H1 (cell line): ENCODE measurements at regions not wholly inside any gene's neighbourhood (a gene's known extent, or its start where the extent isn't known, plus 50 kb on each side); places are given as distances from the start of the nearest gene placed in this dataset.

Source experiments
- CTCF ChIA-PET: fragments of 300-600 bp; sonication (Branson Sonifier 250); formaldehyde crosslinking; loops from one replicate; lab custom pipeline; 2021; ENCODE audit not compliant: partially characterized antibody; lab: Charles Lee
- POLR2A ChIA-PET: fragments of 300-600 bp; sonication (Branson Sonifier 250); formaldehyde crosslinking; loops from one replicate; lab custom pipeline; 2021; ENCODE audit warnings: inconsistent platforms; ENCODE audit not compliant: partially characterized antibody; lab: Charles Lee
- DNase-seq, 2 experiments: peaks; one replicate each; pipeline versions ENCODE4 v3.0.0 to v3.0.0-alpha.2; 2010 to 2022; ENCODE audit warnings: low spot score in 2 of 2, low read depth in 1 of 2, mixed read lengths in 1 of 2
- FAIRE-seq: peaks from 2 replicates; lab custom pipeline; 2011; peaks lifted over from hg19 to GRCh38; lab: Jason Lieb, UNC
- H2AFZ ChIP-seq: 2 replicates; pipeline ENCODE4 v1.8.1; 2012; ENCODE audit warnings: low read length, inconsistent platforms
- H2AK5ac ChIP-seq: 2 replicates; pipeline ENCODE4 v1.6.1; 2013; ENCODE audit warnings: low read depth, low read length
- H2BK120ac ChIP-seq: replicated peaks from 2 replicates; pipeline ENCODE3; 2013; ENCODE audit warnings: low read depth, low read length, inconsistent platforms
- H2BK12ac ChIP-seq: 2 replicates; pipeline ENCODE4 v1.6.1; 2013; ENCODE audit warnings: low read depth, low read length
- H2BK15ac ChIP-seq: 2 replicates; pipeline ENCODE4 v1.6.1; 2013; ENCODE audit warnings: low read length
- H2BK20ac ChIP-seq: 2 replicates; pipeline ENCODE4 v1.6.1; 2013; ENCODE audit warnings: low read length
- H2BK5ac ChIP-seq: 2 replicates; pipeline ENCODE4 v1.6.1; 2013; ENCODE audit warnings: low read depth, low read length
- H3K14ac ChIP-seq: 2 replicates; pipeline ENCODE4 v1.6.1; 2013; ENCODE audit warnings: inconsistent platforms; ENCODE audit not compliant: insufficient read length
- H3K18ac ChIP-seq: 2 replicates; pipeline ENCODE4 v1.6.1; 2013; ENCODE audit warnings: low read length; ENCODE audit errors: extremely low read depth
- H3K23ac ChIP-seq: 2 replicates; pipeline ENCODE4 v1.6.1; 2013; ENCODE audit warnings: inconsistent platforms; ENCODE audit not compliant: insufficient read length
- H3K23me2 ChIP-seq: 2 replicates; pipeline ENCODE4 v1.6.1; 2013; ENCODE audit warnings: low read depth, low read length
- H3K27ac ChIP-seq: 2 replicates; pipeline ENCODE4 v1.6.1; 2011; ENCODE audit warnings: low read depth, low read length, inconsistent platforms
- H3K27me3 ChIP-seq, 4 experiments: replicated peaks in 1 of 4; 1 replicate in 1 of 4; 2 replicates in 3 of 4; pipeline versions ENCODE4 v1.6.1 to v1.8.1; 2011 to 2013; ENCODE audit warnings: low read length in 3 of 4, mild to moderate bottlenecking in 3 of 4, inconsistent platforms in 2 of 4, mixed read lengths in 2 of 4, moderate library complexity in 1 of 4; ENCODE audit not compliant: control insufficient read depth in 3 of 4, insufficient read depth in 3 of 4; ENCODE audit errors: extremely low read depth in 1 of 4
- H3K36me3 ChIP-seq, 4 experiments: 2 replicates each; pipeline versions ENCODE4 v1.6.1 to v1.8.1; 2011 to 2013; ENCODE audit warnings: mild to moderate bottlenecking in 4 of 4, low read length in 3 of 4, moderate library complexity in 2 of 4, control low read depth in 1 of 4, inconsistent platforms in 1 of 4; ENCODE audit not compliant: insufficient read depth in 4 of 4, control insufficient read depth in 2 of 4
- H3K4ac ChIP-seq: replicated peaks from 2 replicates; pipeline ENCODE3; 2013; ENCODE audit warnings: low read length, low read depth, mixed read lengths, inconsistent platforms; ENCODE audit not compliant: insufficient read length
- H3K4me1 ChIP-seq, 4 experiments: replicated peaks in 1 of 4; 1 replicate in 1 of 4; 2 replicates in 3 of 4; pipeline versions ENCODE4 v1.6.1 to v1.8.1; 2011 to 2013; ENCODE audit warnings: low read length in 3 of 4, inconsistent platforms in 2 of 4, mixed read lengths in 1 of 4; ENCODE audit not compliant: insufficient read depth in 4 of 4, control insufficient read depth in 3 of 4
- H3K4me2 ChIP-seq, 2 experiments: 2 replicates each; pipeline versions ENCODE4 v1.6.1 to v1.8.1; 2011 to 2013; ENCODE audit warnings: low read depth in 2 of 2, low read length in 2 of 2, control low read depth in 1 of 2, inconsistent platforms in 1 of 2, mild to moderate bottlenecking in 1 of 2; ENCODE audit not compliant: insufficient read depth in 1 of 2
- H3K4me3 ChIP-seq, 4 experiments: fragments of 200-600, 300-600 bp in 1 of 4; sonication (generic), shearing (Covaris generic), sonication (Bioruptor Twin) in 1 of 4; 2 replicates each; pipeline versions ENCODE4 v1.5.1 to v1.8.1; 2011 to 2016; ENCODE audit warnings: low read length in 4 of 4, low read depth in 3 of 4, control low read depth in 2 of 4, inconsistent platforms in 2 of 4, mild to moderate bottlenecking in 2 of 4, mixed read lengths in 1 of 4, moderate library complexity in 1 of 4; ENCODE audit not compliant: insufficient read depth in 2 of 4; ENCODE audit errors: extremely low read depth in 1 of 4
- H3K56ac ChIP-seq: replicated peaks from 2 replicates; pipeline ENCODE3; 2013; ENCODE audit warnings: low read depth, mild to moderate bottlenecking, mixed read lengths, low read length, inconsistent platforms; ENCODE audit not compliant: insufficient read length
- H3K79me1 ChIP-seq: 2 replicates; pipeline ENCODE4 v1.6.1; 2013; ENCODE audit warnings: low read depth, low read length, control low read depth
- H3K79me2 ChIP-seq, 2 experiments: 2 replicates each; pipeline versions ENCODE4 v1.6.1 to v1.8.1; 2012 to 2013; ENCODE audit warnings: low read length in 2 of 2, mild to moderate bottlenecking in 2 of 2, inconsistent platforms in 1 of 2; ENCODE audit not compliant: insufficient read depth in 2 of 2, control insufficient read depth in 1 of 2
- H3K9ac ChIP-seq, 4 experiments: replicated peaks in 1 of 4; 1 replicate in 1 of 4; 2 replicates in 3 of 4; pipeline versions ENCODE4 v1.6.1 to v1.8.1; 2011 to 2013; ENCODE audit warnings: low read depth in 3 of 4, low read length in 3 of 4, control low read depth in 2 of 4, mild to moderate bottlenecking in 2 of 4, moderate library complexity in 2 of 4, inconsistent platforms in 1 of 4; ENCODE audit errors: extremely low read depth in 1 of 4
- H3K9me3 ChIP-seq, 2 experiments: 2 replicates each; pipeline versions ENCODE4 v1.6.1 to v1.8.1; 2012 to 2013; ENCODE audit warnings: mild to moderate bottlenecking in 2 of 2, moderate library complexity in 2 of 2, control low read depth in 1 of 2, inconsistent platforms in 1 of 2, low read depth in 1 of 2, low read length in 1 of 2, mixed read lengths in 1 of 2; ENCODE audit not compliant: insufficient read depth in 2 of 2
- H4K20me1 ChIP-seq, 2 experiments: replicated peaks in 1 of 2; 2 replicates each; pipeline versions ENCODE3 to v1.8.1; 2011 to 2013; ENCODE audit warnings: inconsistent platforms in 2 of 2, low read length in 2 of 2, mild to moderate bottlenecking in 1 of 2; ENCODE audit not compliant: insufficient read depth in 2 of 2, control insufficient read depth in 1 of 2
- H4K5ac ChIP-seq: 2 replicates; pipeline ENCODE4 v1.6.1; 2013; ENCODE audit warnings: low read length, low read depth, mixed read lengths, inconsistent platforms; ENCODE audit not compliant: insufficient read length
- H4K8ac ChIP-seq: 2 replicates; pipeline ENCODE4 v1.8.0; 2013; ENCODE audit warnings: mild to moderate bottlenecking, moderate library complexity, low read length, inconsistent platforms; ENCODE audit not compliant: insufficient read depth; ENCODE audit errors: extremely low read depth
- H4K91ac ChIP-seq: replicated peaks from 2 replicates; pipeline ENCODE3; 2013; ENCODE audit warnings: low read length, mixed read lengths, inconsistent platforms; ENCODE audit not compliant: insufficient read length
- SAP30 ChIP-seq: fragments of 300-600 bp; sonication (generic); IDR thresholded peaks from 2 replicates; pipeline ENCODE4 v1.7.1; 2012; ENCODE audit warnings: low read length, moderate library complexity, mild to moderate bottlenecking, inconsistent platforms; ENCODE audit not compliant: insufficient read depth, insufficient replicate concordance
- WGBS, 2 experiments: shearing (Covaris generic) in 1 of 2; methylation state at CpG; one replicate each; pipeline versions ENCODE4 v1.1.6 to v1.1.7; 2013 to 2015; ENCODE audit warnings: low lambda C conversion rate in 2 of 2, mixed read lengths in 2 of 2, inconsistent platforms in 1 of 2, low coverage in 1 of 2, missing lambda C conversion rate in 1 of 2; ENCODE audit not compliant: insufficient replicate concordance in 2 of 2, insufficient coverage in 1 of 2, insufficient read length in 1 of 2; ENCODE audit errors: extremely low coverage in 1 of 2, missing lambda C conversion rate in 1 of 2; 5-methylcytosine and 5-hydroxymethylcytosine counted together
- TF ChIP-seq, protein P1 (sequence below): IDR thresholded peaks from 2 replicates; pipeline ENCODE4 v1.6.1; 2011; ENCODE audit warnings: low read length, improper control_type of control experiment

DNA sequence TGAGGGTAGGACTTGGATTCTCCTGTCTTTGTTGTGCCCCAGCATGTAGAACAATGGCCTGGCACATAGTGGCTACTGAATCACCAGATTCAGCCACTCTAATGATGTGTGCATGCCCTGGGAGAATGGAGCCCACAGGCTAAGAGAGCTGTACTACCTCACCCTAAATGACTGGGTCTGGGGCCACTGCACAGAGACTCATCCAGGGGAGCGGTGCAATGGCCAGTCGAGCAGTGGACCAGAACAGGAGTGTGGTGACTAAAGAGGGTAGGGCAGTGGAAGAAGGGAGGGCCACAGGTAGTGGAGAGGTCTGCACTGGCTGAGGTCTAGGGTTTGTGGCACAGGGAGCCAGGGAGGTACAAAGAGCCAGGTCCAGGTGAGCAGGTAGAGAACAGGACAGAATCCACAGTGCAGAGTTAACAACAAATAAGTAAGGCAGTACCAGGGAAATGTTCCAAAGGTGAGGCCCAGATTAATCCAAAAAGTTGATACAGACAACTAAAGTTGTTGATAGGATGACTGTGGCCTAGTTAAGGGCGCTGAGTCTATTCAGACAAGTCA lies 142.7 kb upstream of the ATP11B start:
- Histone ChIP-seq H4K8ac (peak overlapping the region; percentile 59; the same call in 1 of the 2 replicates), H2BK12ac (0 out of 2 replicates have a peak overlapping the region, but pooled peaks have one; percentile 50), H2BK15ac (no peak overlapping the region), H3K4me1 (no peaks in the 10 kb centered on the region), H3K4me3 (no peak overlapping the region), H3K27ac (no peak overlapping the region), H2BK20ac (no peak overlapping the region), H3K18ac (no peak overlapping the region), H3K14ac (no peak overlapping the region), H4K20me1 (no peaks in the 10 kb centered on the region), H3K9me3 (no peaks in the 10 kb centered on the region), H2AFZ (no peak overlapping the region), H3K36me3 (no peaks in the 10 kb centered on the region), H3K56ac (no peak overlapping the region), H3K4ac (no peak overlapping the region), H3K27me3 (no peaks in the 10 kb centered on the region; a peak in 1 of 7 replicates), H4K91ac (no peak overlapping the region), H3K79me1 (no peaks in the 10 kb centered on the region), H2BK120ac (no peak overlapping the region), H3K23ac (no peak overlapping the region), H4K5ac (no peak overlapping the region), H2AK5ac (no peak overlapping the region), H3K4me2 (no peak overlapping the region), H3K9ac (no peak overlapping the region), H2BK5ac (no peak overlapping the region), H3K23me2 (no peaks in the 10 kb centered on the region), H3K79me2 (no peaks in the 10 kb centered on the region)
- ChIA-PET POLR2A (no interaction called here), CTCF (interaction anchor here (0.9 to 1.7 kb wide), 2 partner anchors 33 to 42 kb away, joined by 3 to 6 read pairs; no protein-coding TSS in a partner anchor)
- TF ChIP-seq, protein P1, sequence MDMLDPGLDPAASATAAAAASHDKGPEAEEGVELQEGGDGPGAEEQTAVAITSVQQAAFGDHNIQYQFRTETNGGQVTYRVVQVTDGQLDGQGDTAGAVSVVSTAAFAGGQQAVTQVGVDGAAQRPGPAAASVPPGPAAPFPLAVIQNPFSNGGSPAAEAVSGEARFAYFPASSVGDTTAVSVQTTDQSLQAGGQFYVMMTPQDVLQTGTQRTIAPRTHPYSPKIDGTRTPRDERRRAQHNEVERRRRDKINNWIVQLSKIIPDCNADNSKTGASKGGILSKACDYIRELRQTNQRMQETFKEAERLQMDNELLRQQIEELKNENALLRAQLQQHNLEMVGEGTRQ, result no peak
- no peak for TF ChIP-seq SAP30
- DNase-seq (no peak), FAIRE-seq (no peak)
- WGBS, 2 experiments, result 93% methylated on average over 3 of the region's 3 CpGs; no CpG with 5 or more reads in 1 of the 2 experiments
